RWPE1 (cell line): ENCODE measurements at regions not wholly inside any gene's neighbourhood (a gene's known extent, or its start where the extent isn't known, plus 50 kb on each side); places are given as distances from the start of the nearest gene placed in this dataset.

Experiments
- CTCF ChIA-PET: fragments of 350-600 bp; sonication (Branson Sonifier 250); formaldehyde crosslinking; extraction: SDS; loops from one replicate; lab custom pipeline; 2021; lab: Yijun Ruan, JAX
- POLR2A ChIA-PET: fragments of 400-600 bp; formaldehyde crosslinking; extraction: SDS; loops from one replicate; lab custom pipeline; 2020; ENCODE audit warnings: antibody characterized with exemption; ENCODE audit not compliant: low non-redundant PET; lab: Yijun Ruan, JAX
- DNase-seq: peaks from one replicate; pipeline ENCODE4 v3.0.0; 2012; ENCODE audit warnings: low spot score
- H3K27ac ChIP-seq: fragments of 450-650 bp; 2 replicates; pipeline ENCODE4 v1.5.1; 2017
- TF ChIP-seq, protein P1 (sequence below): fragments of 450-650 bp; conservative IDR thresholded peaks from 2 replicates; pipeline ENCODE4 v1.5.1; 2017; ENCODE audit warnings: low read depth, mild to moderate bottlenecking

DNA sequence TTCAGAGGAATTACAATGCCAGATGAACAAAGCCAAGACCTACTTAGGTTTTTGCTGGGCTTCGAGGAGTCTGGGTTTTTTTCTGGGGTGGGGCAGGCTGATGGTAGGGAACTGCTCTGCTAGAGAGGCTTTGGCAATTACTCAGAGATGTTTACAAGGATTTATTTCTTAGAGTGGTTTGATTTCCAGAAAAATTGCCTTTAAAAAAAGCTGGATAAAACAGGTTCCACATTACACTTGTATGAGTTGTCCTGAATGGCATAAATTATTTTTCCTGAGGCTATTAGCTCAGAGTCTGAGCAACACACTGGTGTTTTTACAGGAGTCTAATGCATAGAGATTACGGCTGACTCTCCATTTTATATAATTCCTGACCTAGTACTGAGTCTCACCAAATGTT lies 118.5 kb upstream of the FRMD6 start:
- TF ChIP-seq, protein P1, sequence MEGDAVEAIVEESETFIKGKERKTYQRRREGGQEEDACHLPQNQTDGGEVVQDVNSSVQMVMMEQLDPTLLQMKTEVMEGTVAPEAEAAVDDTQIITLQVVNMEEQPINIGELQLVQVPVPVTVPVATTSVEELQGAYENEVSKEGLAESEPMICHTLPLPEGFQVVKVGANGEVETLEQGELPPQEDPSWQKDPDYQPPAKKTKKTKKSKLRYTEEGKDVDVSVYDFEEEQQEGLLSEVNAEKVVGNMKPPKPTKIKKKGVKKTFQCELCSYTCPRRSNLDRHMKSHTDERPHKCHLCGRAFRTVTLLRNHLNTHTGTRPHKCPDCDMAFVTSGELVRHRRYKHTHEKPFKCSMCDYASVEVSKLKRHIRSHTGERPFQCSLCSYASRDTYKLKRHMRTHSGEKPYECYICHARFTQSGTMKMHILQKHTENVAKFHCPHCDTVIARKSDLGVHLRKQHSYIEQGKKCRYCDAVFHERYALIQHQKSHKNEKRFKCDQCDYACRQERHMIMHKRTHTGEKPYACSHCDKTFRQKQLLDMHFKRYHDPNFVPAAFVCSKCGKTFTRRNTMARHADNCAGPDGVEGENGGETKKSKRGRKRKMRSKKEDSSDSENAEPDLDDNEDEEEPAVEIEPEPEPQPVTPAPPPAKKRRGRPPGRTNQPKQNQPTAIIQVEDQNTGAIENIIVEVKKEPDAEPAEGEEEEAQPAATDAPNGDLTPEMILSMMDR, result no peak
- POLR2A ChIA-PET, result no interaction called here
- CTCF ChIA-PET, result interaction anchor here (0.8 kb wide), 1 partner anchor 250 kb away, joined by 3 read pairs; no protein-coding TSS in a partner anchor
- peak; percentile 76 for DNase-seq
- H3K27ac ChIP-seq, result peak overlapping the region; percentile 87; the same call in 1 of the 2 replicates

DNA sequence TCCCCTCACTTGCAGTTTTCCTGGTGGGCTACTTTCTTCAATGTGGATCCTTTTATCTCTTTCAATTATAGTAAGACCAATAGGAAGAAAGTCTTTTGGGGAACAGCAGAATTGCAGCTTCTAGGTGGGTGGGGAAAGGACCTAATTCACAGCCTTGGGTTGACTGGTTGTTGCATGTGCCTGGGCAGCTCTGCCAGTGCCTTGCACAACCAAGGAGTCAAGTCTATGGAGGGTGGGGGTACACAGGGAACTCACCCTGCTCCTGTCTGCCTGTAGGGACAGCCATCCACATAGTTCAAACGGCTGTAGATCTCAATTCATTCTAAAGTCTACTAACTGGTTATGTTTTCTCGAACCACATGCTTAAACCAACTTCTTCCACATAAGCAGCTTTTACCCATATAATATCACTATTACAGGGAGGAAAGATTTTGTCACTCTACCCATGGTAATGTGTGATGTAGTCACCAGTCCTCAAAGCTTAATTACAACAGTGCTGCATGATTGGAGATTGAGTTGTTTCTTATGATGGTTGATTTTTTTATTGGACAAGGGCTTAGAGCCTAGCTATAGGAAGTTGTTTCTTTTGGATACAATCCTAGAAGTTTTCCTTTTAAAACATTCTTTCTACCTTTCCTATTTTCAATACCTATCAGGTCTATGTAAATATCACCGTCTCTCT lies 117.7 kb upstream of the FRMD6 start:
- CTCF ChIA-PET, result interaction anchor here (1.3 kb wide), 1 partner anchor 118 kb away, joined by 4 read pairs; the partner anchor contains the start of gene FRMD6
- H3K27ac ChIP-seq, result peak overlapping the region; percentile 87
- DNase-seq, result no peak
- TF ChIP-seq, protein P1, result no peak
- POLR2A ChIA-PET, result no interaction called here

DNA sequence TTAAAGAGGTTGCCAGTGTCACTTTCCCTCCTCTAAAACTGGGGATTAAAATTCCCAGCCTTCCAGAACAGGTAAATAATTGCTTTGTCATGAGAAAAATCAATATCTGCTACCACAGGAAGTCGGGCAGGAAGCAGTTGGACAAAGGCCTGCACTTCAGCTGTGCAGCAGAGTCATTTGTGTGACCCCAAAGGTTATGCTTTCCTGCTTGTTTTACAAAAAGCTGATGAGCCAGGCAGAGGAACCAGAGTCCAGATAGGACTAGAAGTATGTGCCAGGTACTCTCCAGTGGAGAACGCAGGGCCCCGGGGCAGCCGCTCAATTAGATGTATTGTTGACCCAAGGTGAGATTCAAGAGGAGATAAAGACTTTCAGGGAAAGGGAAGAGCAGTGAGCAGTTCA lies 117.1 kb upstream of the FRMD6 start:
- CTCF ChIA-PET, result interaction anchor here (1.3 kb wide), 1 partner anchor 118 kb away, joined by 4 read pairs; the partner anchor contains the start of gene FRMD6
- TF ChIP-seq, protein P1, result no peak
- peak overlapping the region; percentile 72 for H3K27ac ChIP-seq
- POLR2A ChIA-PET, result no interaction called here
- DNase-seq, result no peak

DNA sequence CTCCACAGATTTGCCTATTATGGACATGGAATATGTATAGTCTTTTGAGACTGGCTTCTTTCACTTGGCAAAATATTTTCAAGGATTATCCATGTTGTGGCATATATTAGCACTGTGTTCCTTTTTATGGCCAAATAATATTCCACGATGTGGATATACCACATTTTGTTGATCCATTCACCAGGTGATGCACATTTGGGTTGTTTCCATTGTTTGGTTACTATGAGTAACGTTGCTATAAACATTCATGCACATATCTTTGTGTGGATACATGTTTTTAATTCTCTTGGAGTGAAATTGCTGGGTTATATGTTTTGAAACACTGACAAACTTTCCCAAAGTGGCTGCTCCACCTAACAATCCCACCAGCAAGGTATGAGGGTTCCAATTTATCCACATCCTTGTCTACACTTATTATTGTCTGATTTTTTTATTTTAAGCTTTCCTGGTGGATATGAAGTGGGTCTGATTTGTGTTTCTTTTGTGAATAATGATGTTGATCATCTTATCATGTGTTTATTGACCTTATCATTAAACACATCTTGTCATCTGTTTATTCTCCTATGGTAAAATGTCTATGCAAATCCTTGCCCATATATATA lies 116.2 kb upstream of the FRMD6 start:
- TF ChIP-seq, protein P1, result no peak
- DNase-seq, result no peak
- CTCF ChIA-PET, result interaction anchor here (1.3 kb wide), 1 partner anchor 117 kb away, joined by 4 read pairs; the partner anchor contains the start of gene FRMD6
- POLR2A ChIA-PET, result no interaction called here
- H3K27ac ChIP-seq, result no peak overlapping the region

DNA sequence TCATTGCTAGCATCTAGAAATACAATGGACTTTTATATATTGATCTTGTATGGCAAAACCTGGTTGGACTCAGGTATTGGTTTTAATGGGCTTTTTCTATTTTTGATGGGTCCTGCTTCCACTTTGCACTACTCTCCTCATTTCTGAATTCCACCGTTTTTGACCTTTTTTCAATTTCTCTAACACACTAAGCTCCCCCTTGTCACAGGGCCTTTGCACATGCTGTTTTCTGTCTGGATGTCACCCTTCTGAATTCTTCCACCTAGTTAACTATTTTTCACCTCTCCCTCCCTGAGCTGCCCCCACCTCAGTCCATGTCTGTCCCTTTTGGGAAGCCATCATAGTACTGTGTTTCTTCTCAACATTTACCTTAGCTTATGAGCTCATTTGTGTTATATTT lies 112.7 kb upstream of the FRMD6 start:
- TF ChIP-seq, protein P1, result no peak
- ChIA-PET CTCF (no interaction called here), POLR2A (no interaction called here)
- DNase-seq, result no peak
- no peak overlapping the region for H3K27ac ChIP-seq

DNA sequence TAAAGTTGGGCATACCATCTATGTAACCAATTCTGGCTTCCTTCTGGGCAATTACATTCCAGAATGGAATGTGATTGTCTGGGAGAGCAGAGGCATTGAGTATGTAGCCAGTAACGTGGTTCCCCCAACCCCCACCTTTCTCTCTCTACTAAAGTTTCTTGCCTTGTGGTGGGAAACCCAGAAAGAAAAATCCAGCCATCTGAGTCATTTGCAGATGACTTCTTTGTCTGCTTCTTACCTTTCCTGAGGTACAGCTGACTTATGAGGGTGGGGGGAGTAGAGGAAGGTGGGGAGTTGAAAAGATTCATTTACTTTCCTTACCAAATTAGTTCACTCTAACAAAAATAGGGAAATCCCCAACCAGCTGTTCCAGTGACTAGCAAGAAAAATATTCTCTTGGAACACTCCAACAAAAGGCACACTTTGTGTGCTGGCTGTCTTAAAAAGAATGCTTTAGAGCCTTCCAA lies 112.1 kb upstream of the FRMD6 start:
- CTCF ChIA-PET, result no interaction called here
- POLR2A ChIA-PET, result no interaction called here
- DNase-seq, result peak; percentile 87

More for the DNA sequence above, 112.1 kb upstream of the FRMD6 start:
- H3K27ac ChIP-seq, result no peak overlapping the region
- TF ChIP-seq, protein P1, result no peak
